Activated effector memory CD4-positive, alpha-beta T cell treated with anti-CD3 and anti-CD28 coated beads, Interleukin-2, amount 50 U/mL, for 16 hours (primary cell): ENCODE measurements at regions not wholly inside any gene's neighbourhood (a gene's known extent, or its start where the extent isn't known, plus 50 kb on each side); places are given as distances from the start of the nearest gene placed in this dataset.

Experiments used
- DNase-seq: peaks from one replicate; pipeline ENCODE4 v3.0.0-alpha.2; 2020

DNA sequence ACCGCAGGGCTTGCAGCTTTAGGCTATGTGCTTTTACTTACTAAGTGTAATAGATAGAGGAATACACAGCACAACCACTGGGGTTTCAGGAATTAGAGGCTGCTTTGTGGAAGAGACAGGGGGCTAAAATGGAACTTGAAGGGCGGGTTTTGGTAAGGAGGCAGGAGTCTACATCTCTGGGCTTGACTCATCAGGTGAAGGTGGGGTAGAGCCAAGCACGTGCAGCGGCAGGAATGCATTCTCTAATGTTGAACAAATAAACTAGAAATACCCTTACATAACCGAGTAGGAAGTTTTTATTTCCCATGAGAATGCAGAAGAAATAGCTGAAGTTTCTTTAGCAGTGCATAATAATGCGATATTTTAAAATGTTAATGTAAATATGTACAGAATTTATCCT, 673.8 kb upstream of the SALL3 start:
- no peak for DNase-seq

DNA sequence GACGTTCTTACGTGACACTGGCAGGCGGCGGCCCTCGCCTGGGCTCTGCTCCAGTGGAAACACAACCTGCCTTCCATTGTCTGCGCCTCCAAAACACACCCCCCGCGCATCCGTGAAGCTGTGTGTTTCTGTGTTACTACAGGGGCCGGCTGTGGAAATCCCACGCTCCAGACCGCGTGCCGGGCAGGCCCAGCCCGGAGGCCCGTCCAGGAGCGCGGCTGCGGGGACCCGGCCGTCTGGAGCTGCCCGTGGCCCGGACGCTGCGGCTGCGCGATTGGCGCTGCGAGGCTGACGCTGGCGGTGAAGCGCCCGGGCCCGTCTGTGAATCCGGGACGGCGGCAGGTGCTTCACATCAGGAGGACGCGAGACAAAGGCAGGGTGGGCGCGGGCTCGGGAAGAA, 670.3 kb upstream of the SALL3 start:
- DNase-seq = no peak

DNA sequence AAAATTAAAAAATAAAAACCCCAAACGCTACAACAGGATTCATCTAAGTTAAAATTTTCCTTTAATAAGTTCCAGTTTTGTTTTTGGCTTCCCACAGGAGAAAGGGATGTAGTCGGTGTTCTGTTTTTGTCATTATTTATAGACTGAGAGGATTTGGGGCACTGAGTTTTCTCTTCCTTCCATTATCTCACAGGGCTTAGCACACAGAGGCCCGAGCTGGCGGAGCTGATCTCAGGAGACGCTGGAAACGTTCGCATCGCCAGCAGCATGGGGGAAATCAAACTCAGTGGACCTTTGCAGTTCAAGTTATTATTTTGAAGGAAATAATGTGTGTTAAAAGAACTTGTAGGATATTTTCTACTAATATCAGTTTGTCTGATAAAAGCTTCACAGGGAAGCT, 669.7 kb upstream of the SALL3 start:
- no peak for DNase-seq

DNA sequence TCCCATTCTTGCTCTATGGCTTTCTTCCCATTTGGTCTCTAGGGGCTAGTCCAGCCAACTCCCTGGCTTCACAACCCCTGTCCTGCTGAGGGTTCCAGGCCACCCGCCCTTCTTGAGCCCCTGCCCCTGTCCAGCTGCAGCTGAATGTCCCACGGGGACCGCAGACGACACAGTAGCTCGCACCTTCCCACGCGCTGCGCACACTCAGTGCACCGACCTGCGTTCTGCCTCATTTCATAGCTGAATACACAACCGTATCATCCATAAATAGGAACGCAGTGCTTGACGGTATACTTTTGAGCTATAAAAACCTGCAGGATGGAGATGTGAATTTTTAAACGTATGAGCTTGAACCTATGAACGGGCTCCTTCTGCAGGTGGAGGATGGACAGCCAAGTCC, 660.4 kb upstream of the SALL3 start:
- no peak for DNase-seq

DNA sequence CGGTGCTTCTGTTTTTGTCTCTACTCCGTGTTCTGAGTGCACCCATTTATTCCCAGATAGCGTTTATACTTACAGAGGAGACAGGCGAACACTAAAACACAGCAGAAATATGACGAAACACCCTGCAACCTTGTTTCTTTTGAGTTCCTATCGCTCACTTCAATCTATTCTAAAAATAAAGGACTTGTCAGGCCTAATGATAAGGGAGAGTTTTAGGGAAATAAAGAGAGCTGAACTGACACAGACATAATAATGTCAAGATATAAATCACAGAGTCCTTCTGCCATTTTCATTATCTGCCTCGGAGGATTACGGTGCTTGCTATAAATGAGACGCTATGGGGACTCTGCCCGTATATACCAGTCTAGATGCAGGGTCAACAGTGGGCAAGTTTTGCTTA, 659.7 kb upstream of the SALL3 start:
- no peak for DNase-seq

DNA sequence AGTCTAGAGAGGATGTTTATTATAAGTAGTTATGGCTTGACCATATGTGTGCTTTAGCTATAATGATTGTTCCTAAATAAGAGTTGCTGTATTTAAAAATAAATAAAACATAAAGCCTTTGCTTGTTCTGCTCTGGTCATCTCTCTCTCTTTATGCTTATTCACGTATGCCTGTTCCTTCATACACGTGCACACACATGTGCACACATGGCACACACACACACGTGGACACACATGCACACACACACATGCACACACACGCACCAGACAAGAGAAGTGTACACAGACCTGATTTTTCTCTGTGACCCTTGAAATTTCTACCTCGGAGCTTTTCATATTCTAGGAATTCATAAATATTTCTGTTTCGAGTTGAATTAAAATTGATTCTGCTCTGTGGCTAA, 658.2 kb upstream of the SALL3 start:
- no peak for DNase-seq

DNA sequence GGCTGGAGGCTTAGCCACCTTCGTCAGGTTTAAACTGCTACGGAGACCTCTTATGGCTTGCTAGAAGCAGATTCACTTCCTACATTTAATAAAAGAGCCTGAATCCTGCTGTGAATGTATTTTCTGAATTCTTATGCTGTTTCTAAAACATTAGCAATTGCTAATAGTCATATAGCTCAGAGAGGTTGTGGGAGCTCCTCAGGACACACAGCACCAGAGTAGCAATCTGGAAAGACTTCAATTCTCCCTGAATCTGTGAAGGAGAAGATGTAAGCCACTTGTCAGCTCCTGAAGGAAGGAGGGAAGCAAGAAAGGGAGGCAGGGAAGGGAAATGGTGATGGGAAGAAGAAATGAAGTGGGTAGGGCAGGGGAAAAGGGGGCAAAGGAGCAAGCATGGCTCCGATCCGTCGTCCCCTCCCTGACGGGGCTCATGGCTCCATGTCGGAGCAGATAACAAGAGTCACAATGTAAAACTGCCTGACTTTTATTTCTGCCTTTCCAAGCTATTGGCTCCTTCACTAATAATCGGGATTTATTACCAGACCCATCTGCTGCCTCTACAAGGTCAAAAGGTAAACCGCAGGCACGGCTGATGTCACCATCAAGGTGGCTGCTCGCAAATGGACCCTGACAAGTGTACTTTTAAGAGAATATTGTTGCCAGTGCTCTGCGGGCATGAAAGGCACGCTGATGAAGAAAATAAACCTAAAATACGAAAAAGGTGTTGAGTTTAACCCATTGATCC, 656.0 kb upstream of the SALL3 start:
- no peak for DNase-seq

DNA sequence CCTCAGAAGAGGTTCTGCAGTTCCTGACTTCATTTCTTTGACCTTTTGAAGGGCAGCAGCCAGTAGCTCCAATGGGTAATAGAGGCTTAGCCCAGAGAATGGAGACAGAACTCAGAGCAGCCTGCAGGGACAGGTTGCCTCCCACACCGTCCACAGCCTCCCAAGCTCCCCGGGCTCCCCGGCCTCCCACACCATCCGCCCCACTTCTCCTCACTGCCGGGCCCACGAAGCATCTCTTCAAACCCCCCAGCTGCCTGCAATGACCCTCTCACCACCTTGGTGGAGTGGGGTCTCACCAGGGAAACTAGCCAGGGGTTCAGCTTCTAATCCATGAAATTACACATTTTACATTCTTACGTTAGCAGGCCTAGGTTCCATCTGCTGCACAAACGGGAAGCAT, 652.0 kb upstream of the SALL3 start:
- DNase-seq = no peak

DNA sequence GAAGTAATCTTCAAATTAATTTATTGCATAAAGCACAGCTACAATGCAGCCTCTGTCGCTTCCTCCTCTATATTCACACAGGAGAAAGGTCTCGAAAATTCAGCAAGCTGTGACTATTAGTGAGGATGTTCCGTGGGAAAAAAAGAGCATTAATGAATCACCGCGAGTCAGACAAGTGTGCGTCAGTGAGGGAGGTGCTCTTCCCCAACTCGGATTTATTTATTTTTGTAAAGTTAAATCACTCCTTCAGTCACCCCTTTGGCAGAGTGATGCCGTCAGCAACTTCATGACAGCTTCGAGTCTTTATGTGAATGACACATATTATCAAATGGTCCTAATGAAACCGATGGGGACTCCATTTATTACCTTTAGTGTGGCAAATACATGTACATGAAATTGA, 648.9 kb upstream of the SALL3 start:
- DNase-seq = no peak

DNA sequence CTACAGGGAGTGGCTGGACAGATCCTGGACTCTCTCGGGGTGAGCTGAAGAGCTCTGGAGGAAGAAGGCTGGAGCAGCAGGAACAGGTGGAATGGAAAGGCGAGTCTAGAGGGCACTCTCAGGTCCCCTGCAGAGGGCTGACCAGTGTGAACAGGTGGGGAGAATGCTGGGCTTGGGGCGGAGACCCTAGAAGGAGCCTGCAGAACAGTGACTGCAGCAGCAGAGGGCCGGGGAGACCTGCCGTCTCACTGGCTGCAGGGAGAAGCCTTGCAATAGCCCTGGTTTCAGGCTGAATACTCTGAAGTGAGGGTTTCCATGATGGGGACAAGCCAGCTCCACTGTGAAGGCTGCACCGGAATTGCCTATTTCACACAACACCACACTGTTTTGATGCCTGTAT, 626.7 kb upstream of the SALL3 start:
- no peak for DNase-seq

DNA sequence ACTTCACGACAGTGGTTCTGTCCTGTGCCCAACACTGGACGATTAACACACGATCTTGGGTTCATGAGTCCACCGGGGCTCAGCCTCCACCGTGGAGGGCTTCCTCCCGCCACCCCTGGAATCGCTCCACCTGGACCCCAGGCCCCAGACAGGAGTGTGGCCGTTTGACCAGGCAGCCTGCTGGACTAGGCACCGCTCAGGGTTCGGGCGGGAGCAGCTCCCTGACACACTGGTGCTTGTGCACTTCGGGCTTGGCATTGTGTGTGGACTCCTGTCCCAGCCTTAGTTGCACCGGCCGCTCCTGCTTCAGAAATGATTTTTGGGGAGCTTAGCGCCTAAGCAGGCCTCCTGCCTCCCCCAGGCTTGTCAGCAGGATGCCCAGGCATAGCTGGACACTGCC, 617.4 kb upstream of the SALL3 start:
- DNase-seq = no peak

DNA sequence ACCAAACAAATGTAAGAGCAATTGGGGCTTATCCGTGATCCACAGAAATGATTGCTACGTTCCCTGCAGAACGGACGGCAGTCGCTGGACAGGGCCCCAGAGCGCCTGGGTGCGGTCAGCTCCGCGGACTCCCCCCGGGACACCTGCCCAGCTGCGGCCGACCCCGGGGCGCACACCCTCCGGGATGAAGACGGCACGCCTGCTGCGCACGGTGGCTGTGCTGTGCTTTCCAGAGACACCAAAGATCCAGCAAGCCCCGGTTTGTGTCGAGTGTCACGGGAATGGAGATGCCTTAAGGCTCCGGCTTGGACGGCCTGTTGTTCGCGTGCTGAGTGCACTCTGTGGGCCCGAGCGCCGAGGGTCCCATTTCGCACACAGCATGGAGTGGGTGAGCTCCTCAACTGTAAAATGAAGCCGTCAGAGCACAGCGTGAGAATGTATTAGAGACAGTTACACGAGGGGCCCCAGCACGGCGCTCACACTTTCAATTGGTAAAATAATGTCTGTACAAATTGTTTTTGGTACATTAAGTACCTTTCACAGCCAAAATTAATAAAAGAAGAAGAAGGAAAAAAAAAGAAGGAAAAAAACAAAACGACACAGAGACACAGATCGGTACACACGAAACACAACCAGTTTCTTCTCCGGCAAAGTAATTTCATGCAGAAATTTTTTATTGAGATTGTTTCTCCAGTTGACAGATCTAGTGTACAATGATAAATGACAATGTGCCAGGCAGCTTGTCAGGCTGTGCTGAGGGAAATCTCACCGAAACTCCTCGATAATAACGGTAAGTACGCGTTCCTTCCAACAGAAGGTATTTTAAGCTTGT, 615.8 kb upstream of the SALL3 start:
- DNase-seq = no peak

DNA sequence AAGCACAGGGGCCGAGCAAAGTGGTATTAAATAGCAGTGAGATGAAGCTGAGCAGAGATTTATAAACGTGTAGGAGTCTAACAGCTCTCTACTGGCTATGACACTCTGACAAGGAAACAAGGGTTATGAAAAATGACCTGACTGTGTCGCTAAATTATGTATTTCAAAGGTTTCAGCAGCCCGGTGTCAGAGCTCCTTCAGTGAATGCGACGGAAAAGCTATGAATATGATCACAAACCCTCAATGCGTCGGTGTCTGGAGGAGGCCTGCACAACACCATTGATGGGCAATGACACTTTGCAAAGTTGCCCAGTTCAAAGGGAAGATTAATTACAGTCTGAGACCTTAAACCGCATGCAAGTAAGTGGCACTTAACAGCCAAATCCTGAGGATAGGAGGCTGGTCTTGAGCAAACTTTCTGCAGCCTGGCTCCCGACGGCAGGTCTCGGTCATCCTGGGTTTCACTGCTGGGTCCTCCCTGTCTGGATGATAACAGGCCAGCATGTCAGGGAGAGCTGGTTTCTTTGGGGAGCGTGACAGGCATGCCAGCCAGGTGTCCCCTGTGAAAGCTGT, 615.1 kb upstream of the SALL3 start:
- no peak for DNase-seq

DNA sequence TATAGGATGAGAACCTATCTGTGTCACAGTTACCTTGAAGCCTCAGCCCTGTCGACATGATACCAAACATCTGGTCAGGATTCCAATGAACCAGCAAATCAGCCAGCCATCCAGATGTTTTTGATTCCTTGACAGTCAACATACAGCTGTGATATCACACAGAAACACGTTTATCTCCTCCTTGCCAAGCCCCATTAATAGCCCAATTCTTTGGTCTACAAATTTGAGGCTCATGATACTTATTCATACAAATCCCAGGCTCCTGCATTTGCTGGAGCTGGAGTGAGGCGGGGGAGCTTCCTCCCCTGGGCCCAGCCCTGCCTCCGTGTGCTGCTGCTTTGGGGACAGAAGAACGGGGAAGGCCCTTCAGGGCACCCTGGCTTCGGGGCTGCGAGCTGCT, 611.6 kb upstream of the SALL3 start:
- DNase-seq = no peak

DNA sequence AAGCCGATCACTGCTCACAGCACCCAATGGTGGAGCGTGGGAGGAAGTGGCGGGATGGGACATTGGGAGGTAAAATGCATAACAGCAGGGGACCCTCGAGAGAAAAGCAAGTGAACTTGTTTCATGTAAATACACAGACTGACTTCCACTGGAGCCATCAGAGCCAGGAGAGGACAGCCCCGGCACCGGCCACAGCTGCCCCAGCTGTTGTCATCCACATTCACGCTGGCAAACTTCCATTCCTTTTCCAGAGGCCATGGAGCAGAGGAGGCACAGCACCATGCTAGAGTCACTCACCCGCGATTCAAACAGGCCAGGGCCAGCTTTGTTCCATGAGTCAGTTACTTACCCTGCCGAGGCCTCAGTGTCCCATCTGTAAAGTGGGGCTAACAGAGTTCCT, 610.9 kb upstream of the SALL3 start:
- no peak for DNase-seq

DNA sequence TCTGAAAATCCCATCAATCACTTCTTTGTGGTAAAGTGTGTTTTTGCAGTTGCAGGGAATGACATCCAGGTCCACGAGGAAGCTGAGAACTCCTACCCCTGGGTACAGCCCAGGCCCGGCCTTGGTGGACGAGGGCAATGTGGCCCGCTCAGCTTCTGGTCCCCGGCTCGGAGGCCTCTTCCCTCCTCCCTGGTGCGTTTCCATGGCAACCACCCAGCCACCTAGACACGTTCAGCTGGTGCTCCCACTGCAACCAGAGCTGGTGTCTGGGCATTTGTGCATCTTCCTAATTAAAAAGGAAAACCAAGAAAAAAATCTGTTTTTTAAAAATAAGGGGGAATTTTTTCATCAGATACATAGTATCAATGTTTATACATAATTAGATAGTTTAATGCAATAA, 603.6 kb upstream of the SALL3 start:
- DNase-seq = no peak

DNA sequence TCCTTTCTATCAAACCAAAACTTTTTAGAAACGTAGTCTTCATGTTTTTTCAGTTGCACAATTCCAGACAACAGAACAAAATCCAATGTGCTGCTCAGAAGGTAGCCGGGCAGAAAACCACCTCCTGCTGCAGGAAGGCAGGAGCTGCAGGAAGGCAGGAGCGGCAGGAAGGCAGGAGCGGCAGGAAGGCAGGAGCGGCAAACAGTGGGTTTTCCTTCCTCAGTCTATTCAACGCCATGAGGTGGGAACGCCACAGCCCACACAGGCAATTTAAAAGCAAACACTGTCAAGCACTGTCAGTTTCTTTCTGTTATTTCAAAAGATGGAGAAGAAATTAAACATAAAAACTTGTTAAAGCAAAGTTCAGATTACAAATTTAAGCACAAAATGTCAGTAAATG, 601.2 kb upstream of the SALL3 start:
- DNase-seq = no peak

DNA sequence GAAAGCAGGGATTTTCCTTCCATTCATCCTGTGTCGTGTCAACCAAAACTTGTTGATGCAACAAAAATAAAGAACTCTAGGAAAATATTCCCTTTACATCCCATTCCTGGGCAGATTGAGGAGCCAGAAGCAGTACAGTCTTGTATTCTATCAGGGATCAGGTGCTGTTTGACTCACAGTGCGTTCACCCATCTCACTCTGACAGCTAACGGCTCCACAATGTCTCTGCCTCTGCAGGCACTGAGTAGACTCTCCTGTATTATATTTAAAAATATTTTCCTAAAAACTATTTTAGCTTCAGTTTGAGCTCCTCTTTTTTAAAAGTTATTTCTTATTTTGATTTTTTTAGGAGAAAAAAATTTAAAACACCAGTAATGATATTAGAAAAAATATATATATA, 600.6 kb upstream of the SALL3 start:
- DNase-seq = no peak

DNA sequence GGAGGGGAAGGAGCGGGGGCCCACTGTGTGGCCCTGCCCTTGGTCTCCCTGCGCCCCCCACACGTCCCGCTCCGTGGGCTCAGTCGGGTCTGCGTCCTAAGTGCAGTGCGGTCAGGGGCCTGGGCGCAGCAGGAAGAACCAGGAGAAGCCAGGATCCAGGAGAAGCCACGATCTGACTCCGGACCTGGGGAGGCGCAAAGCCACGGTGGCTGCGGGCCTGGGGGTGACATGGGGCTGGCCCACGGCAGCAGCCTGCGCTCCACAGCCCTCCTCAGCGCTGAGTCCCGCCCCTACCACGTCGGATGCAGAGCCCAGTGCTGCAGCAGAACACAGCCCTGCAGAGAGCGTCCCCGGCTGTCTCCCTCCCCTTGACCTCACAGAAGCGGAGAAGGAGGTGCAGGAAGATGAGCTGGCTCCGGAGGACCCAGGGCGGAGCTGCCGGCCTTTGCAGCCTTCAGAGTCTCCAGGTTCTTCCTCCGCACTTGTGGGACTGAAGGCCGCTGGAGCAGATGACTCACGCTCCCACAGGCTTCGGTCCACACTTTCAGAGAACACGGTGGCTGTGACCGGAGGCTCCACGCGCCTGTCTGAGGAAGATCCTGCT, 589.2 kb upstream of the SALL3 start:
- no peak for DNase-seq

DNA sequence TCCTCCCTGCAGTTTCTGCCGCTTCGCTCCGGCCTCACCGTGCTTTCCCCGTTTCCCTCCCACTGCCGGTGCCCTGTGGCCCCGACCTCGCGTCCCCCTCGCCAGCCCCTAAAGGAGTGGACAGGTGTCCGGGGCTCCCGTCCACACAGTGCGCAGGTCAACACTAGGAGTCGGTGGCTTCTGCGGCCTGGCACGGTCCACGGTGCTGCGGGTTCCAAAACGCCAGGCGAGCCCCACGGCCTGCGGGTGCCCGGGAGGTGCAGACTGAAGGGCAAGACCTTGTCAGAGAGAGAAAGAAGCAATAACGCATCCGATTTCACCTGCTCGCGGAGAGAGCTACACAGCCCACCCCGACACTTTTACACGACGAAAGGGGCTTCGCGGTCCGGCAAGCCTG, 588.7 kb upstream of the SALL3 start:
- DNase-seq = no peak

DNA sequence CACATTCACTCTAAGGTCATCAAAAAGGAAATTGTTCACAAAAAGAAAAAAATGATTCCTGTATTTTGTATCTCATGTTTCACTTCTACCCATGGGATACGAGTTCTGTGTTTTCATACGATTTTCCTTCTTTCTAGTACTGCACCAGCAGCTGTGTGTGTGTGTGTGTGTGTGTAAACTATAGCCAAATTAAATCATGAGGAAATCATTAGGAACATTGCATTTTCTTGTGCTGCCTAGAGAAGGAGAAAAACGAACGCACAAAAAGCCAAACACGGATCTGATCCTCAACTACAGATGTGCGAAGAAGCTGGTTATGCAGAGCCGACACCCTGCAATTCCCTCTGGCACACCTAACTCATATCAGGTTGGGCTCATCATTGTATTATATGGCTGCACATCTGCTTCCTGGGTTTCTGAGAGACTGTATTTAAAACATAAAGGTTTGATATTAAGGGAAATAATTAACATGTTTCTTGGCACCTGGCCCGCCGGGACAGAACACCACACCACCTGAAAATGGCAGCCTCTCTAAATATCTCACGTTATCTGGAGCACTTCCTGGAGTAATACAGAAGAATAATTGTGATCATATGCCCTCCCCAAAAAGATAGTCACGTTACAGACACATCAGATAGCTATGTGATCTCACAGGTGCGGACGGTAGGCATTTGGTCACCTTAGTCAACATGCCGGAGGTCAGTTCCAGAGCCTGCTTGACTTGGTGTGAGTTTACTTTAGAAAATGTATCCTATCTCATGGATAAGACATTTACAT, 586.3 kb upstream of the SALL3 start:
- no peak for DNase-seq

DNA sequence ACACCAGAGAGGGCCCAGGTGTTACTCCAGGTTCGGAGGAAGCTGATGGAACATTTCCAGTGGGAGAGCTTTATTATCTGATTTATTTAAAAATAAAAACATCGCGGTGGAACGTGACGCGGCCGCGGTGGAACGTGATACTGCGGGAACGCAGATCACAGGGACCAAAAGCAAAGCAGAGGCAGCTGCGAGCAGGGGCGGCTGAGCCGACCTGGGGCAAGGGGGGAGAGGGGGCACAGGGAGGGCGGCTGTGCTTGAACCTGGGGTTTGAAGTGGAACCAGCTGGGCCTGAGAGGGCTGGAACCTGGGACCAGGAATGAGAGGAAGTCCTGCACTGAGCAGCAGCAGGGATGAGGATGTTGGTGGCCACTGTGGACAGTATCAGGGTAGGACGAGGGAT, 583.5 kb upstream of the SALL3 start:
- DNase-seq = no peak

DNA sequence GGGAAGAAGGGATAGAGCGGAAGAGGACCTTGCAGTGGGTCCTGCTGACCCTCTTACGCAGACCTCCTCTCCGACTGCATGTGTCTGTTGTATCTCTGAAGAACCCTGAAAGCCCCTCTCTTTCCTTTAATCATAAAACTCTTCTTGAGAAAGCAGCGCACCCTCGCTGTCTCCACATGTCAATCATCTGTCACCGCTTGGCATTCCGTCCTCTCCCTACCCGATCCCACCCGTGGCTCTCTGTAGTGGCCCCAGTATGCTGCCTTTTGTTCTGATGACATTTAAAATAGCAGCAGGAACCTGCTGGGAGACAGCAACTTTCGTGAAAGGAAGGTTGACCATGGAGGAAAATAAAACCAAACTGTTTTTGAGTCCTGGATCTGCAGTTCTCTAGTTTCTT, 582.9 kb upstream of the SALL3 start:
- no peak for DNase-seq
